ENCODE measurements at regions not wholly inside any gene's neighbourhood (a gene's known extent, or its start where the extent isn't known, plus 50 kb on each side); places are given as distances from the start of the nearest gene placed in this dataset.

GRCh38 chr6:95387845-95388244, 189.5 kb upstream of the MANEA start:
- TF ChIP-seq CTCF (IDR thresholded peaks at IDR 0.05) (no peak), POLR2A (IDR thresholded peaks at IDR 0.05) (no peak)
